GM23338 (cell line): ENCODE measurements at regions not wholly inside any gene's neighbourhood (a gene's known extent, or its start where the extent isn't known, plus 50 kb on each side); places are given as distances from the start of the nearest gene placed in this dataset.

ENCODE experiments used
- CREB1 ChIP-seq: fragments of 250-450 bp; sonication (Bioruptor Pico); IDR thresholded peaks from 2 replicates; pipeline ENCODE4 v1.5.0; 2020; ENCODE audit warnings: low read depth, mild to moderate bottlenecking, moderate library complexity
- ETS1 ChIP-seq: IDR thresholded peaks from 2 replicates; pipeline ENCODE4 v1.6.1; 2016; ENCODE audit warnings: antibody characterized with exemption
- EZH2 ChIP-seq: fragments of 200-600 bp; sonication (generic); IDR thresholded peaks from one replicate; pipeline ENCODE4 v1.8.0; 2017; ENCODE audit warnings: antibody characterized with exemption, mild to moderate bottlenecking, low read depth; ENCODE audit not compliant: unreplicated experiment
- EZH2phosphoT487 ChIP-seq: fragments of 200-600 bp; sonication (generic); IDR thresholded peaks from one replicate; pipeline ENCODE4 v1.8.1; 2018; ENCODE audit warnings: antibody characterized with exemption; ENCODE audit not compliant: unreplicated experiment
- JUNB ChIP-seq: IDR thresholded peaks from one replicate; pipeline ENCODE4 v1.6.1; 2016; ENCODE audit warnings: antibody characterized with exemption; ENCODE audit not compliant: unreplicated experiment
- NANOG ChIP-seq: IDR thresholded peaks from 2 replicates; pipeline ENCODE4 v1.6.1; 2016; ENCODE audit warnings: antibody characterized with exemption, borderline replicate concordance
- POLR2AphosphoS5 ChIP-seq: IDR thresholded peaks from 2 replicates; pipeline ENCODE4 v1.6.1; 2016; ENCODE audit warnings: antibody characterized with exemption, low read depth
- STAT1 ChIP-seq: IDR thresholded peaks from one replicate; pipeline ENCODE4 v1.6.1; 2016; ENCODE audit warnings: antibody characterized with exemption; ENCODE audit not compliant: unreplicated experiment
- ZNF114 ChIP-seq: fragments of 250-450 bp; sonication (Bioruptor Pico); IDR thresholded peaks from 2 replicates; pipeline ENCODE4 v1.5.0; 2020; ENCODE audit warnings: mild to moderate bottlenecking, moderate library complexity
- ZNF331 ChIP-seq: fragments of 250-450 bp; sonication (Bioruptor Pico); IDR thresholded peaks from 2 replicates; pipeline ENCODE4 v1.5.0; 2020; ENCODE audit warnings: low read depth, mild to moderate bottlenecking, moderate library complexity
- ZNF462 ChIP-seq: fragments of 250-450 bp; sonication (Bioruptor Pico); IDR thresholded peaks from 2 replicates; pipeline ENCODE4 v1.5.0; 2020; ENCODE audit warnings: mild to moderate bottlenecking, moderate library complexity
- TF ChIP-seq, protein P1 (sequence below), 2 experiments: fragments of 200-600 bp in 1 of 2; sonication (generic) in 1 of 2; conservative IDR thresholded peaks; 2 replicates each; pipeline versions ENCODE4 v1.5.1 to v1.6.1; 2016 to 2017; ENCODE audit warnings: antibody characterized with exemption in 2 of 2, low read depth in 2 of 2, mild to moderate bottlenecking in 2 of 2, moderate library complexity in 1 of 2
- TF ChIP-seq, protein P2 (sequence below): IDR thresholded peaks from one replicate; pipeline ENCODE4 v1.6.1; 2018; ENCODE audit warnings: antibody characterized with exemption; ENCODE audit not compliant: unreplicated experiment

DNA sequence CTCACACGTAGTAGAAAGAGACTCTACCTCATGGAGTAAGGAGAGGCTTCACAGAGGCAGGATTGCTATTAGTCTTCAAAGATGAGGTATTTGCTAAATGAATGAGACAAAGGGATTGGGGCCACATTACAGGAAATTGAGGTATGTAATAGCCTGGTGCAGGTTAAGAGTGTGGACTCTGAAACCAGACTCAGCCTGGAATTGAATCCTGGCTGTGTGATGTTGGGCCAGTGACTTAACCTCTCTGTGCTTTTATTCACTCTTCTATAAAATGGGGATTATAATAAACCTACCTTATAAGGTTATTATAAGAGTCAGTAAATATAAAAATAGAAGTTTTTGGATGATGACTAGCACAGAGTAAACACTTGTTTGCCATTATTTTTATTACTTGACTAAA lies 64.7 kb upstream of the ATRNL1 start:
- TF ChIP-seq, protein P1, sequence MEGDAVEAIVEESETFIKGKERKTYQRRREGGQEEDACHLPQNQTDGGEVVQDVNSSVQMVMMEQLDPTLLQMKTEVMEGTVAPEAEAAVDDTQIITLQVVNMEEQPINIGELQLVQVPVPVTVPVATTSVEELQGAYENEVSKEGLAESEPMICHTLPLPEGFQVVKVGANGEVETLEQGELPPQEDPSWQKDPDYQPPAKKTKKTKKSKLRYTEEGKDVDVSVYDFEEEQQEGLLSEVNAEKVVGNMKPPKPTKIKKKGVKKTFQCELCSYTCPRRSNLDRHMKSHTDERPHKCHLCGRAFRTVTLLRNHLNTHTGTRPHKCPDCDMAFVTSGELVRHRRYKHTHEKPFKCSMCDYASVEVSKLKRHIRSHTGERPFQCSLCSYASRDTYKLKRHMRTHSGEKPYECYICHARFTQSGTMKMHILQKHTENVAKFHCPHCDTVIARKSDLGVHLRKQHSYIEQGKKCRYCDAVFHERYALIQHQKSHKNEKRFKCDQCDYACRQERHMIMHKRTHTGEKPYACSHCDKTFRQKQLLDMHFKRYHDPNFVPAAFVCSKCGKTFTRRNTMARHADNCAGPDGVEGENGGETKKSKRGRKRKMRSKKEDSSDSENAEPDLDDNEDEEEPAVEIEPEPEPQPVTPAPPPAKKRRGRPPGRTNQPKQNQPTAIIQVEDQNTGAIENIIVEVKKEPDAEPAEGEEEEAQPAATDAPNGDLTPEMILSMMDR (conservative IDR thresholded peaks at IDR 0.05; ENCODE audit: low read depth in 2 of 2): no peak
- TF ChIP-seq JUNB (no peak), POLR2AphosphoS5 (no peak), ZNF114 (no peak), EZH2 (no peak), EZH2phosphoT487 (no peak), CREB1 (CRISPR knock-in tag) (no peak), NANOG (no peak), STAT1 (no peak), ETS1 (no peak), ZNF331 (no peak), ZNF462 (CRISPR knock-in tag) (no peak)
- TF ChIP-seq, protein P2, sequence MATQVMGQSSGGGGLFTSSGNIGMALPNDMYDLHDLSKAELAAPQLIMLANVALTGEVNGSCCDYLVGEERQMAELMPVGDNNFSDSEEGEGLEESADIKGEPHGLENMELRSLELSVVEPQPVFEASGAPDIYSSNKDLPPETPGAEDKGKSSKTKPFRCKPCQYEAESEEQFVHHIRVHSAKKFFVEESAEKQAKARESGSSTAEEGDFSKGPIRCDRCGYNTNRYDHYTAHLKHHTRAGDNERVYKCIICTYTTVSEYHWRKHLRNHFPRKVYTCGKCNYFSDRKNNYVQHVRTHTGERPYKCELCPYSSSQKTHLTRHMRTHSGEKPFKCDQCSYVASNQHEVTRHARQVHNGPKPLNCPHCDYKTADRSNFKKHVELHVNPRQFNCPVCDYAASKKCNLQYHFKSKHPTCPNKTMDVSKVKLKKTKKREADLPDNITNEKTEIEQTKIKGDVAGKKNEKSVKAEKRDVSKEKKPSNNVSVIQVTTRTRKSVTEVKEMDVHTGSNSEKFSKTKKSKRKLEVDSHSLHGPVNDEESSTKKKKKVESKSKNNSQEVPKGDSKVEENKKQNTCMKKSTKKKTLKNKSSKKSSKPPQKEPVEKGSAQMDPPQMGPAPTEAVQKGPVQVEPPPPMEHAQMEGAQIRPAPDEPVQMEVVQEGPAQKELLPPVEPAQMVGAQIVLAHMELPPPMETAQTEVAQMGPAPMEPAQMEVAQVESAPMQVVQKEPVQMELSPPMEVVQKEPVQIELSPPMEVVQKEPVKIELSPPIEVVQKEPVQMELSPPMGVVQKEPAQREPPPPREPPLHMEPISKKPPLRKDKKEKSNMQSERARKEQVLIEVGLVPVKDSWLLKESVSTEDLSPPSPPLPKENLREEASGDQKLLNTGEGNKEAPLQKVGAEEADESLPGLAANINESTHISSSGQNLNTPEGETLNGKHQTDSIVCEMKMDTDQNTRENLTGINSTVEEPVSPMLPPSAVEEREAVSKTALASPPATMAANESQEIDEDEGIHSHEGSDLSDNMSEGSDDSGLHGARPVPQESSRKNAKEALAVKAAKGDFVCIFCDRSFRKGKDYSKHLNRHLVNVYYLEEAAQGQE: no peak
